ENCODE measurements at regions not wholly inside any gene's neighbourhood (a gene's known extent, or its start where the extent isn't known, plus 50 kb on each side); places are given as distances from the start of the nearest gene placed in this dataset.

DNA sequence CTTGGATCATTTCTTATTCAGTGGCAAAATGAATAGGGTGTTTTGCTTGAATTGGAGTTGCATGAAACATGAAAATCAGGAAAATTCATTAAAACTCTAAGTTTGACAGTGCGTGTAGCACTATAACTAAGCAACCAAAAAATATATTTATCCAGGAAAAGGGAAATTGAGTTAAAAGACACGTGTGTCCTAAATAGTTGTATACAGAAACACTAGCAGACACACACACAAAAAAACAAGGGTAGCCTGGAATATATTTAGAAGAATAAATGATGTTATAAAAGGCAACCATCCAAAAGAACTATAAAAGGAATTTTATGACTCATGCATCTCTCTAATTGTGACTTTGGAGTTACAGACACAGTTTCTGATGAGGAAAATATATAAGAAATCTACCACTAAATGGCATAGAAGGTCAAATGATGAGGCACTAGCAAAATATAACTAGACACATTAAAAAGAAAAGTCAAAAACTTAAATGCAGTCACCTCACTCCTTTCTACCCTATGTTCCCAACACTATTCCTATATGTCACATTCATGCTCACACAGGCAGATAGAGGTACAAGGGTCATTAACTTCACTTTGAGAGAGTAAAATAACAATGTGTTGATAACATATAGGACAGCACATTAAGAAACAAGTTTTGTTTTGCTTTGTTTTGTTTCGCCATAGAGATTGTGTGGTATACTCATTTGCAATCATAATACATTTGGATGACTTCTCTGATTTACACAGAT, 793.6 kb upstream of the INTU start:
- 74 to 84% methylated on average over 3 of the region's 3 CpGs for WGBS, 2 donors

DNA sequence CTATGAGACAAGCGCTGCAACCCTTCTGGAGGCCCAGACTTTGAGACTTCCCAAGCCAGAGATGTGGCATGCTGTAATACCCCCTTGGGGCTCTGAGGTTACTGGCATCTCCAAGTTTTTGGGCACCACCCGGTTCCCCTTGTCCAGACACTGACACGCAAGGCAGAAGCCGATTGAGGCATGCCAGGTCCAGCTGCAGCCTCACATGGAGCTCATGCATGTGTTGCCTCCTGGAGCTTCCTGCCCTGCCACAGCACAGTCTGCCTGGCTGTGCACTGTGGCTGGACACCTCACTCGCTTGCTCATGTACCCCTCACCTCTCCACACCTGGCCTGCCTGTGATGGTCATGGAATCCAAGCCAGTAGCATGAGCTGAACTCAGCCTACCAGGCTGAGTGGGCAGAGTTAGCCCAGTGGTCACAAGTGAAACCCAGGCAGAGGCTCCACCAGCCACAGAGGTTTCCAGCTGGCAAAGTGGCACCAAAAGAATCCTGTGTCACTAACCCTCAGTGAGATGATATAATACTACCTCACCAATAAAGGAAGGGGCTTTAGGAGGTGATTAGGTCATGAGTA, 789.2 kb upstream of the INTU start:
- Histone ChIP-seq H3K27ac (ENCODE audit: low read depth in 1 of 2, low read length in 1 of 2) (no peak overlapping the region), H3K27me3 (ENCODE audit: control insufficient read depth in 3 of 3, insufficient read depth in 3 of 3, low read length in 2 of 3) (no peaks in the 10 kb centered on the region), H3K4me3 (no peak overlapping the region), H3K9me3 (ENCODE audit: control insufficient read depth in 4 of 4, insufficient read depth in 3 of 4, low read length in 3 of 4) (peaks cover 0 to 11% (median 1%) of the 10 kb centered on the region in 4 donors), H3K36me3 (ENCODE audit: control insufficient read depth in 4 of 4, insufficient read depth in 4 of 4, low read length in 4 of 4) (no peaks in the 10 kb centered on the region), H3K9ac (ENCODE audit: insufficient read depth in 1 of 2, low read length in 2 of 2) (no peak overlapping the region), H3K4me1 (ENCODE audit: control insufficient read depth in 5 of 5, insufficient read depth in 5 of 5, low read length in 5 of 5) (peaks cover 0 to 8% (median 0%) of the 10 kb centered on the region in 5 donors)
- WGBS, 2 donors = 91 to 94% methylated on average over 5 of the region's 5 CpGs
- DNase-seq (no peak), ATAC-seq (ENCODE audit: insufficient read depth, low FRiP score) (no peak)
- TF ChIP-seq, protein P1, sequence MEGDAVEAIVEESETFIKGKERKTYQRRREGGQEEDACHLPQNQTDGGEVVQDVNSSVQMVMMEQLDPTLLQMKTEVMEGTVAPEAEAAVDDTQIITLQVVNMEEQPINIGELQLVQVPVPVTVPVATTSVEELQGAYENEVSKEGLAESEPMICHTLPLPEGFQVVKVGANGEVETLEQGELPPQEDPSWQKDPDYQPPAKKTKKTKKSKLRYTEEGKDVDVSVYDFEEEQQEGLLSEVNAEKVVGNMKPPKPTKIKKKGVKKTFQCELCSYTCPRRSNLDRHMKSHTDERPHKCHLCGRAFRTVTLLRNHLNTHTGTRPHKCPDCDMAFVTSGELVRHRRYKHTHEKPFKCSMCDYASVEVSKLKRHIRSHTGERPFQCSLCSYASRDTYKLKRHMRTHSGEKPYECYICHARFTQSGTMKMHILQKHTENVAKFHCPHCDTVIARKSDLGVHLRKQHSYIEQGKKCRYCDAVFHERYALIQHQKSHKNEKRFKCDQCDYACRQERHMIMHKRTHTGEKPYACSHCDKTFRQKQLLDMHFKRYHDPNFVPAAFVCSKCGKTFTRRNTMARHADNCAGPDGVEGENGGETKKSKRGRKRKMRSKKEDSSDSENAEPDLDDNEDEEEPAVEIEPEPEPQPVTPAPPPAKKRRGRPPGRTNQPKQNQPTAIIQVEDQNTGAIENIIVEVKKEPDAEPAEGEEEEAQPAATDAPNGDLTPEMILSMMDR (IDR thresholded peaks at IDR 0.05; ENCODE audit: control extremely low read depth, extremely low read depth) = no peak

More for the DNA sequence above, 793.6 kb upstream of the INTU start:
- Histone ChIP-seq H3K27me3 (ENCODE audit: control insufficient read depth in 3 of 3, insufficient read depth in 3 of 3, low read length in 2 of 3) (no peaks in the 10 kb centered on the region), H3K36me3 (ENCODE audit: control insufficient read depth in 4 of 4, insufficient read depth in 4 of 4, low read length in 4 of 4) (no peaks in the 10 kb centered on the region), H3K9ac (ENCODE audit: insufficient read depth in 1 of 2, low read length in 2 of 2) (no peak overlapping the region), H3K4me3 (no peak overlapping the region), H3K4me1 (ENCODE audit: control insufficient read depth in 5 of 5, insufficient read depth in 5 of 5, low read length in 5 of 5) (peaks cover 0 to 8% (median 0%) of the 10 kb centered on the region in 5 donors), H3K9me3 (ENCODE audit: control insufficient read depth in 4 of 4, insufficient read depth in 3 of 4, low read length in 3 of 4) (peaks cover 0 to 11% (median 4%) of the 10 kb centered on the region in 4 donors), H3K27ac (ENCODE audit: low read depth in 1 of 2, low read length in 1 of 2) (no peak overlapping the region)
- DNase-seq = peak in 2 of 3 donors; percentile 29 to 51
- TF ChIP-seq, protein P1 (IDR thresholded peaks at IDR 0.05; ENCODE audit: control extremely low read depth, extremely low read depth) = no peak
- no peak for ATAC-seq (ENCODE audit: insufficient read depth, low FRiP score)

DNA sequence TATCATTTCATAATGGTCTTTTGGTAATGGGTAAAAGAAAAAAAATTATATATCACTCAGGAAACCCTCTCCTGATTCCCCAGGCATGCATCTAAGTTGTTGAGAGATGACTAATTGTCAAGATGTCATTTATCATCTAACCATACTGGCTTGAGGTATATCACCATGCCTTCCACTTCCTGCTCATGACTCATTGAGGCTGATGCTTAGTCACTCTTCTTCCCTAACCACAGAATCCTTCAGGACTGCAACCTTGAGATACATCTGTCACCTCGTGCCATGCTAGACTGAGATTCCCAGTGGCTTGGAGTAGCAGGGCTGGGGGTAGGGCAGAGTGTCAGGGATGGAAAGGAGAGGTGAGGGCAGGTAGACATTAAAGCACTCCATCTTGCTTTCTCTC, 782.5 kb upstream of the INTU start:
- Histone ChIP-seq H3K4me3 (no peak overlapping the region), H3K27me3 (ENCODE audit: control insufficient read depth in 3 of 3, insufficient read depth in 3 of 3, low read length in 2 of 3) (no peaks in the 10 kb centered on the region), H3K9me3 (ENCODE audit: control insufficient read depth in 4 of 4, insufficient read depth in 3 of 4, low read length in 3 of 4) (no peaks in the 10 kb centered on the region), H3K9ac (ENCODE audit: insufficient read depth in 1 of 2, low read length in 2 of 2) (no peak overlapping the region), H3K27ac (ENCODE audit: low read depth in 1 of 2, low read length in 1 of 2) (no peak overlapping the region), H3K4me1 (ENCODE audit: control insufficient read depth in 5 of 5, insufficient read depth in 5 of 5, low read length in 5 of 5) (no peaks in the 10 kb centered on the region), H3K36me3 (ENCODE audit: control insufficient read depth in 4 of 4, insufficient read depth in 4 of 4, low read length in 4 of 4) (no peaks in the 10 kb centered on the region)
- TF ChIP-seq, protein P1 (IDR thresholded peaks at IDR 0.05; ENCODE audit: control extremely low read depth, extremely low read depth) = no peak
- ATAC-seq (ENCODE audit: insufficient read depth, low FRiP score) = no peak
- 64 to 75% methylated on average over 1 of the region's 1 CpG for WGBS, 2 donors
- no peak for DNase-seq

All from lung (tissue), 11 donors.